ENCODE measurements at regions not wholly inside any gene's neighbourhood (a gene's known extent, or its start where the extent isn't known, plus 50 kb on each side); places are given as distances from the start of the nearest gene placed in this dataset.

GRCh38 chr4:20378181-20378580 is 126.5 kb downstream of the SLIT2 start:
- Histone ChIP-seq H3K9ac (replicated peaks; ENCODE audit: extremely low read depth, insufficient read depth, low read length) (no peak overlapping the region), H3K27me3 (ENCODE audit: control insufficient read depth in 2 of 2, insufficient read depth in 2 of 2, low read length in 2 of 2) (no peaks in the 10 kb centered on the region), H3K4me3 (replicated peaks in 1 of 3; ENCODE audit: insufficient read depth in 1 of 3, low read depth in 1 of 3, low read length in 3 of 3) (no peak overlapping the region), H3K27ac (ENCODE audit: insufficient read depth, low read depth, low read length) (no peak overlapping the region), H3K79me2 (ENCODE audit: control insufficient read depth, insufficient read depth, low read length) (no peaks in the 10 kb centered on the region), H3K36me3 (ENCODE audit: control insufficient read depth in 2 of 2, extremely low read depth in 1 of 2, insufficient read depth in 2 of 2, low read length in 2 of 2) (no peaks in the 10 kb centered on the region), H3K9me3 (replicated peaks; ENCODE audit: control insufficient read depth, insufficient read depth, low read length) (no peaks in the 10 kb centered on the region), H2AFZ (ENCODE audit: low read depth, low read length) (no peak overlapping the region), H3K4me2 (ENCODE audit: insufficient read depth, low read length) (no peak overlapping the region), H4K20me1 (replicated peaks; ENCODE audit: control insufficient read depth, extremely low read depth, insufficient read depth, low read length) (no peaks in the 10 kb centered on the region), H3K9me1 (replicated peaks; ENCODE audit: control insufficient read depth, extremely low read depth, insufficient read depth, low read length) (no peaks in the 10 kb centered on the region), H3K4me1 (ENCODE audit: control insufficient read depth, extremely low read depth, insufficient read depth, low read length) (no peaks in the 10 kb centered on the region)
- no peak for FAIRE-seq
- intact Hi-C loops (cut with micrococcal nuclease) (no loop called here), dilution Hi-C loops (cut with MboI; ENCODE audit: extremely low pct_ligation_motif_present, low sequenced_read_pairs) (no loop called here)
- BruUV-seq (replicated peaks): no TSS peak
- no peak for DNase-seq (ENCODE audit: low read depth, low spot score)
- POLR2A ChIA-PET: no interaction called here
- CTCF ChIA-PET: no interaction called here
- TF ChIP-seq JUN (IDR thresholded peaks at IDR 0.05; ENCODE audit: borderline replicate concordance, insufficient read depth, insufficient read length, low read depth) (no peak), POLR2AphosphoS5 (IDR thresholded peaks at IDR 0.05; ENCODE audit: insufficient read depth, low read depth, low read length) (no peak), GATA2 (IDR thresholded peaks at IDR 0.05; ENCODE audit: insufficient read depth, insufficient read length, low read depth, low read length) (no peak), MYC (IDR thresholded peaks at IDR 0.05; ENCODE audit: low read depth, low read length) (no peak)
- TF ChIP-seq, protein P1, sequence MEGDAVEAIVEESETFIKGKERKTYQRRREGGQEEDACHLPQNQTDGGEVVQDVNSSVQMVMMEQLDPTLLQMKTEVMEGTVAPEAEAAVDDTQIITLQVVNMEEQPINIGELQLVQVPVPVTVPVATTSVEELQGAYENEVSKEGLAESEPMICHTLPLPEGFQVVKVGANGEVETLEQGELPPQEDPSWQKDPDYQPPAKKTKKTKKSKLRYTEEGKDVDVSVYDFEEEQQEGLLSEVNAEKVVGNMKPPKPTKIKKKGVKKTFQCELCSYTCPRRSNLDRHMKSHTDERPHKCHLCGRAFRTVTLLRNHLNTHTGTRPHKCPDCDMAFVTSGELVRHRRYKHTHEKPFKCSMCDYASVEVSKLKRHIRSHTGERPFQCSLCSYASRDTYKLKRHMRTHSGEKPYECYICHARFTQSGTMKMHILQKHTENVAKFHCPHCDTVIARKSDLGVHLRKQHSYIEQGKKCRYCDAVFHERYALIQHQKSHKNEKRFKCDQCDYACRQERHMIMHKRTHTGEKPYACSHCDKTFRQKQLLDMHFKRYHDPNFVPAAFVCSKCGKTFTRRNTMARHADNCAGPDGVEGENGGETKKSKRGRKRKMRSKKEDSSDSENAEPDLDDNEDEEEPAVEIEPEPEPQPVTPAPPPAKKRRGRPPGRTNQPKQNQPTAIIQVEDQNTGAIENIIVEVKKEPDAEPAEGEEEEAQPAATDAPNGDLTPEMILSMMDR (IDR thresholded peaks at IDR 0.05; ENCODE audit: extremely low read depth in 1 of 2, insufficient read depth in 1 of 2, low read depth in 1 of 2, low read length in 2 of 2): no peak

DNA sequence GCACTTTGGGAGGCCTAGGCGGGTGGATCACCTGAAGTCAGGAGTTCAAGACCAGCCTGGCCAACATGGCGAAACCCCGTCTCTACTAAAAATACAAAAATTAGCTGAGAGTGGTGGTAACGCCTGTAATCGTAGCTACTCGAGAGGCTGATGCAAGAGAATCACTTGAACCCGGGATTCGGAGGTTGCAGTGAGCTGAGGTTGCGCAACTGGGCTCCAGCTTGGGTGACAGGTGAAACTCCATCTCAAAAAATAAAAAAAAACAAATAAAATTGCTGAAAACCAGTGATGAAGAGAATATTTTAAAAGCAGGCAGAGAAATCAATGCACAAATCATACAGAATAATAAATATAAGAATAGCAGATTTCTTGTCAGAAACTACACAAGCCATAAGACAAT is 129.3 kb downstream of the SLIT2 start:
- DNase-seq (ENCODE audit: low read depth, low spot score): no peak
- H2AFZ ChIP-seq (ENCODE audit: low read depth, low read length): no peak overlapping the region
- H3K79me2 ChIP-seq (ENCODE audit: control insufficient read depth, insufficient read depth, low read length): no peaks in the 10 kb centered on the region
- no peaks in the 10 kb centered on the region for H4K20me1 ChIP-seq (replicated peaks; ENCODE audit: control insufficient read depth, extremely low read depth, insufficient read depth, low read length)
- dilution Hi-C loops (cut with MboI; ENCODE audit: extremely low pct_ligation_motif_present, low sequenced_read_pairs): no loop called here
- H3K4me2 ChIP-seq (ENCODE audit: insufficient read depth, low read length): no peak overlapping the region
- POLR2A ChIA-PET: no interaction called here
- CTCF ChIA-PET: no interaction called here
- no peaks in the 10 kb centered on the region for H3K9me1 ChIP-seq (replicated peaks; ENCODE audit: control insufficient read depth, extremely low read depth, insufficient read depth, low read length)
- H3K36me3 ChIP-seq (ENCODE audit: control insufficient read depth in 2 of 2, extremely low read depth in 1 of 2, insufficient read depth in 2 of 2, low read length in 2 of 2): no peaks in the 10 kb centered on the region
- H3K4me3 ChIP-seq (replicated peaks in 1 of 3; ENCODE audit: insufficient read depth in 1 of 3, low read depth in 1 of 3, low read length in 3 of 3): no peak overlapping the region
- BruUV-seq (replicated peaks): no TSS peak
- no peaks in the 10 kb centered on the region for H3K4me1 ChIP-seq (ENCODE audit: control insufficient read depth, extremely low read depth, insufficient read depth, low read length)
- no peak overlapping the region for H3K9ac ChIP-seq (replicated peaks; ENCODE audit: extremely low read depth, insufficient read depth, low read length)
- intact Hi-C loops (cut with micrococcal nuclease): no loop called here
- no peak for TF ChIP-seq JUN (IDR thresholded peaks at IDR 0.05; ENCODE audit: borderline replicate concordance, insufficient read depth, insufficient read length, low read depth)
- TF ChIP-seq, protein P2, sequence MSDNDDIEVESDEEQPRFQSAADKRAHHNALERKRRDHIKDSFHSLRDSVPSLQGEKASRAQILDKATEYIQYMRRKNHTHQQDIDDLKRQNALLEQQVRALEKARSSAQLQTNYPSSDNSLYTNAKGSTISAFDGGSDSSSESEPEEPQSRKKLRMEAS (IDR thresholded peaks at IDR 0.05; ENCODE audit: insufficient read depth, insufficient read length): no peak
- no peak for TF ChIP-seq FOS (IDR thresholded peaks at IDR 0.05; ENCODE audit: borderline replicate concordance, insufficient read depth, low read length)
- TF ChIP-seq EZH2 (IDR thresholded peaks at IDR 0.05; ENCODE audit: borderline replicate concordance, low read depth, low read length, severe bottlenecking): no peak
- no peak for FAIRE-seq
- H3K27ac ChIP-seq (ENCODE audit: insufficient read depth, low read depth, low read length): no peak overlapping the region
- no peaks in the 10 kb centered on the region for H3K27me3 ChIP-seq (ENCODE audit: control insufficient read depth in 2 of 2, insufficient read depth in 2 of 2, low read length in 2 of 2)
- no peaks in the 10 kb centered on the region for H3K9me3 ChIP-seq (replicated peaks; ENCODE audit: control insufficient read depth, insufficient read depth, low read length)

Measured in endothelial cell of umbilical vein (primary cell).